H1 (cell line): ENCODE measurements at regions not wholly inside any gene's neighbourhood (a gene's known extent, or its start where the extent isn't known, plus 50 kb on each side); places are given as distances from the start of the nearest gene placed in this dataset.

Experiments
- CTCF ChIA-PET: fragments of 300-600 bp; sonication (Branson Sonifier 250); formaldehyde crosslinking; loops from one replicate; lab custom pipeline; 2021; ENCODE audit not compliant: partially characterized antibody; lab: Charles Lee
- POLR2A ChIA-PET: fragments of 300-600 bp; sonication (Branson Sonifier 250); formaldehyde crosslinking; loops from one replicate; lab custom pipeline; 2021; ENCODE audit warnings: inconsistent platforms; ENCODE audit not compliant: partially characterized antibody; lab: Charles Lee
- DNase-seq, 2 experiments: peaks; one replicate each; pipeline versions ENCODE4 v3.0.0 to v3.0.0-alpha.2; 2010 to 2022; ENCODE audit warnings: low spot score in 2 of 2, low read depth in 1 of 2, mixed read lengths in 1 of 2
- FAIRE-seq: peaks from 2 replicates; lab custom pipeline; 2011; peaks lifted over from hg19 to GRCh38; lab: Jason Lieb, UNC
- H2AFZ ChIP-seq: 2 replicates; pipeline ENCODE4 v1.8.1; 2012; ENCODE audit warnings: low read length, inconsistent platforms
- H2AK5ac ChIP-seq: 2 replicates; pipeline ENCODE4 v1.6.1; 2013; ENCODE audit warnings: low read depth, low read length
- H2BK120ac ChIP-seq: replicated peaks from 2 replicates; pipeline ENCODE3; 2013; ENCODE audit warnings: low read depth, low read length, inconsistent platforms
- H2BK12ac ChIP-seq: 2 replicates; pipeline ENCODE4 v1.6.1; 2013; ENCODE audit warnings: low read depth, low read length
- H2BK15ac ChIP-seq: 2 replicates; pipeline ENCODE4 v1.6.1; 2013; ENCODE audit warnings: low read length
- H2BK20ac ChIP-seq: 2 replicates; pipeline ENCODE4 v1.6.1; 2013; ENCODE audit warnings: low read length
- H2BK5ac ChIP-seq: 2 replicates; pipeline ENCODE4 v1.6.1; 2013; ENCODE audit warnings: low read depth, low read length
- H3K14ac ChIP-seq: 2 replicates; pipeline ENCODE4 v1.6.1; 2013; ENCODE audit warnings: inconsistent platforms; ENCODE audit not compliant: insufficient read length
- H3K18ac ChIP-seq: 2 replicates; pipeline ENCODE4 v1.6.1; 2013; ENCODE audit warnings: low read length; ENCODE audit errors: extremely low read depth
- H3K23ac ChIP-seq: 2 replicates; pipeline ENCODE4 v1.6.1; 2013; ENCODE audit warnings: inconsistent platforms; ENCODE audit not compliant: insufficient read length
- H3K23me2 ChIP-seq: 2 replicates; pipeline ENCODE4 v1.6.1; 2013; ENCODE audit warnings: low read depth, low read length
- H3K27ac ChIP-seq: 2 replicates; pipeline ENCODE4 v1.6.1; 2011; ENCODE audit warnings: low read depth, low read length, inconsistent platforms
- H3K27me3 ChIP-seq, 4 experiments: replicated peaks in 1 of 4; 1 replicate in 1 of 4; 2 replicates in 3 of 4; pipeline versions ENCODE4 v1.6.1 to v1.8.1; 2011 to 2013; ENCODE audit warnings: low read length in 3 of 4, mild to moderate bottlenecking in 3 of 4, inconsistent platforms in 2 of 4, mixed read lengths in 2 of 4, moderate library complexity in 1 of 4; ENCODE audit not compliant: control insufficient read depth in 3 of 4, insufficient read depth in 3 of 4; ENCODE audit errors: extremely low read depth in 1 of 4
- H3K36me3 ChIP-seq, 4 experiments: 2 replicates each; pipeline versions ENCODE4 v1.6.1 to v1.8.1; 2011 to 2013; ENCODE audit warnings: mild to moderate bottlenecking in 4 of 4, low read length in 3 of 4, moderate library complexity in 2 of 4, control low read depth in 1 of 4, inconsistent platforms in 1 of 4; ENCODE audit not compliant: insufficient read depth in 4 of 4, control insufficient read depth in 2 of 4
- H3K4ac ChIP-seq: replicated peaks from 2 replicates; pipeline ENCODE3; 2013; ENCODE audit warnings: low read length, low read depth, mixed read lengths, inconsistent platforms; ENCODE audit not compliant: insufficient read length
- H3K4me1 ChIP-seq, 4 experiments: replicated peaks in 1 of 4; 1 replicate in 1 of 4; 2 replicates in 3 of 4; pipeline versions ENCODE4 v1.6.1 to v1.8.1; 2011 to 2013; ENCODE audit warnings: low read length in 3 of 4, inconsistent platforms in 2 of 4, mixed read lengths in 1 of 4; ENCODE audit not compliant: insufficient read depth in 4 of 4, control insufficient read depth in 3 of 4
- H3K4me2 ChIP-seq, 2 experiments: 2 replicates each; pipeline versions ENCODE4 v1.6.1 to v1.8.1; 2011 to 2013; ENCODE audit warnings: low read depth in 2 of 2, low read length in 2 of 2, control low read depth in 1 of 2, inconsistent platforms in 1 of 2, mild to moderate bottlenecking in 1 of 2; ENCODE audit not compliant: insufficient read depth in 1 of 2
- H3K4me3 ChIP-seq, 4 experiments: fragments of 200-600, 300-600 bp in 1 of 4; sonication (generic), shearing (Covaris generic), sonication (Bioruptor Twin) in 1 of 4; 2 replicates each; pipeline versions ENCODE4 v1.5.1 to v1.8.1; 2011 to 2016; ENCODE audit warnings: low read length in 4 of 4, low read depth in 3 of 4, control low read depth in 2 of 4, inconsistent platforms in 2 of 4, mild to moderate bottlenecking in 2 of 4, mixed read lengths in 1 of 4, moderate library complexity in 1 of 4; ENCODE audit not compliant: insufficient read depth in 2 of 4; ENCODE audit errors: extremely low read depth in 1 of 4
- H3K56ac ChIP-seq: replicated peaks from 2 replicates; pipeline ENCODE3; 2013; ENCODE audit warnings: low read depth, mild to moderate bottlenecking, mixed read lengths, low read length, inconsistent platforms; ENCODE audit not compliant: insufficient read length
- H3K79me1 ChIP-seq: 2 replicates; pipeline ENCODE4 v1.6.1; 2013; ENCODE audit warnings: low read depth, low read length, control low read depth
- H3K79me2 ChIP-seq, 2 experiments: 2 replicates each; pipeline versions ENCODE4 v1.6.1 to v1.8.1; 2012 to 2013; ENCODE audit warnings: low read length in 2 of 2, mild to moderate bottlenecking in 2 of 2, inconsistent platforms in 1 of 2; ENCODE audit not compliant: insufficient read depth in 2 of 2, control insufficient read depth in 1 of 2
- H3K9ac ChIP-seq, 4 experiments: replicated peaks in 1 of 4; 1 replicate in 1 of 4; 2 replicates in 3 of 4; pipeline versions ENCODE4 v1.6.1 to v1.8.1; 2011 to 2013; ENCODE audit warnings: low read depth in 3 of 4, low read length in 3 of 4, control low read depth in 2 of 4, mild to moderate bottlenecking in 2 of 4, moderate library complexity in 2 of 4, inconsistent platforms in 1 of 4; ENCODE audit errors: extremely low read depth in 1 of 4
- H3K9me3 ChIP-seq, 2 experiments: 2 replicates each; pipeline versions ENCODE4 v1.6.1 to v1.8.1; 2012 to 2013; ENCODE audit warnings: mild to moderate bottlenecking in 2 of 2, moderate library complexity in 2 of 2, control low read depth in 1 of 2, inconsistent platforms in 1 of 2, low read depth in 1 of 2, low read length in 1 of 2, mixed read lengths in 1 of 2; ENCODE audit not compliant: insufficient read depth in 2 of 2
- H4K20me1 ChIP-seq, 2 experiments: replicated peaks in 1 of 2; 2 replicates each; pipeline versions ENCODE3 to v1.8.1; 2011 to 2013; ENCODE audit warnings: inconsistent platforms in 2 of 2, low read length in 2 of 2, mild to moderate bottlenecking in 1 of 2; ENCODE audit not compliant: insufficient read depth in 2 of 2, control insufficient read depth in 1 of 2
- H4K5ac ChIP-seq: 2 replicates; pipeline ENCODE4 v1.6.1; 2013; ENCODE audit warnings: low read length, low read depth, mixed read lengths, inconsistent platforms; ENCODE audit not compliant: insufficient read length
- H4K8ac ChIP-seq: 2 replicates; pipeline ENCODE4 v1.8.0; 2013; ENCODE audit warnings: mild to moderate bottlenecking, moderate library complexity, low read length, inconsistent platforms; ENCODE audit not compliant: insufficient read depth; ENCODE audit errors: extremely low read depth
- H4K91ac ChIP-seq: replicated peaks from 2 replicates; pipeline ENCODE3; 2013; ENCODE audit warnings: low read length, mixed read lengths, inconsistent platforms; ENCODE audit not compliant: insufficient read length
- ASH2L ChIP-seq: fragments of 200-600, 300-600 bp; sonication (generic); IDR thresholded peaks from one replicate; pipeline ENCODE4 v1.7.1; 2017; ENCODE audit warnings: low read length
- ATF3 ChIP-seq: IDR thresholded peaks from 2 replicates; pipeline ENCODE4 v1.6.1; 2011; ENCODE audit warnings: low read depth, mild to moderate bottlenecking, low read length; ENCODE audit not compliant: insufficient read depth
- EGR1 ChIP-seq: IDR thresholded peaks from 2 replicates; pipeline ENCODE4 v1.6.1; 2011; ENCODE audit warnings: low read depth, low read length, borderline replicate concordance
- GTF2F1 ChIP-seq: IDR thresholded peaks from 2 replicates; pipeline ENCODE4 v1.6.1; 2012; ENCODE audit warnings: low read depth, low read length, improper control_type of control experiment, borderline replicate concordance
- KDM1A ChIP-seq: fragments of 200-600, 300-600 bp; sonication (generic); IDR thresholded peaks from 2 replicates; pipeline ENCODE4 v1.7.1; 2016; ENCODE audit warnings: mild to moderate bottlenecking, low read length, borderline replicate concordance
- NANOG ChIP-seq: IDR thresholded peaks from 2 replicates; pipeline ENCODE4 v1.6.1; 2011; ENCODE audit warnings: low read length, low read depth, mild to moderate bottlenecking, inconsistent platforms; ENCODE audit not compliant: insufficient read depth, poor library complexity, severe bottlenecking
- POLR2A ChIP-seq, 2 experiments: IDR thresholded peaks; 1 replicate in 1 of 2; 2 replicates in 1 of 2; pipeline ENCODE4 v1.6.1; 2011; ENCODE audit warnings: low read depth in 2 of 2, low read length in 2 of 2, mild to moderate bottlenecking in 2 of 2; ENCODE audit errors: control extremely low read depth in 1 of 2
- RBBP5 ChIP-seq: IDR thresholded peaks from 2 replicates; pipeline ENCODE4 v1.7.1; 2012; ENCODE audit warnings: low read depth, mild to moderate bottlenecking, inconsistent platforms, low read length, moderate library complexity, borderline replicate concordance
- SIX5 ChIP-seq: IDR thresholded peaks from 2 replicates; pipeline ENCODE4 v1.6.1; 2011; ENCODE audit warnings: mild to moderate bottlenecking, low read depth, low read length
- SRF ChIP-seq: IDR thresholded peaks from 2 replicates; pipeline ENCODE4 v1.6.1; 2011; ENCODE audit warnings: mild to moderate bottlenecking, low read depth, low read length, moderate library complexity
- TBP ChIP-seq: IDR thresholded peaks from 2 replicates; pipeline ENCODE4 v1.6.1; 2011; ENCODE audit warnings: low read depth, low read length, improper control_type of control experiment
- TCF12 ChIP-seq: IDR thresholded peaks from 2 replicates; pipeline ENCODE4 v1.6.1; 2011; ENCODE audit warnings: low read depth, mild to moderate bottlenecking, low read length
- ZNF274 ChIP-seq: IDR thresholded peaks from 2 replicates; pipeline ENCODE4 v1.7.0; 2012; ENCODE audit warnings: low read length, borderline replicate concordance; ENCODE audit errors: extremely low read depth
- WGBS, 2 experiments: shearing (Covaris generic) in 1 of 2; methylation state at CpG; one replicate each; pipeline versions ENCODE4 v1.1.6 to v1.1.7; 2013 to 2015; ENCODE audit warnings: low lambda C conversion rate in 2 of 2, mixed read lengths in 2 of 2, inconsistent platforms in 1 of 2, low coverage in 1 of 2, missing lambda C conversion rate in 1 of 2; ENCODE audit not compliant: insufficient replicate concordance in 2 of 2, insufficient coverage in 1 of 2, insufficient read length in 1 of 2; ENCODE audit errors: extremely low coverage in 1 of 2, missing lambda C conversion rate in 1 of 2; 5-methylcytosine and 5-hydroxymethylcytosine counted together
- TF ChIP-seq, protein P1 (sequence below): IDR thresholded peaks from 2 replicates; pipeline ENCODE4 v1.6.1; 2012; ENCODE audit warnings: inconsistent platforms

- Histone ChIP-seq H2BK20ac (no peak overlapping the region), H2BK15ac (no peak overlapping the region), H3K4me1 (no peaks in the 10 kb centered on the region), H3K23ac (no peak overlapping the region), H2AK5ac (no peak overlapping the region), H3K36me3 (no peaks in the 10 kb centered on the region), H3K9me3 (peaks cover 8 to 10% of the 10 kb centered on the region in 2 experiments; a peak in 3 of 4 replicates), H3K79me1 (no peaks in the 10 kb centered on the region), H2BK12ac (no peak overlapping the region), H3K4ac (no peak overlapping the region), H3K4me2 (no peak overlapping the region), H3K14ac (no peak overlapping the region), H3K27me3 (no peaks in the 10 kb centered on the region), H2AFZ (no peak overlapping the region), H4K5ac (no peak overlapping the region), H3K56ac (no peak overlapping the region), H3K79me2 (no peaks in the 10 kb centered on the region), H3K27ac (no peak overlapping the region), H3K23me2 (no peaks in the 10 kb centered on the region), H3K9ac (no peak overlapping the region), H4K20me1 (no peaks in the 10 kb centered on the region), H4K8ac (no peak overlapping the region), H3K4me3 (no peak overlapping the region), H4K91ac (no peak overlapping the region), H2BK5ac (no peak overlapping the region), H3K18ac (no peak overlapping the region), H2BK120ac (no peak overlapping the region)
- FAIRE-seq = no peak
- no peak for DNase-seq
- WGBS, 2 experiments = 93% methylated on average over 7 of the region's 7 CpGs; no CpG with 5 or more reads in 1 of the 2 experiments
- no peak for TF ChIP-seq NANOG
- TF ChIP-seq TCF12 = no peak
- no peak for TF ChIP-seq ATF3
- TF ChIP-seq POLR2A (IDR thresholded peaks at IDR 0.05; ENCODE audit: control extremely low read depth in 1 of 2, low read depth in 2 of 2, low read length in 2 of 2) = no peak
- TF ChIP-seq, protein P1, sequence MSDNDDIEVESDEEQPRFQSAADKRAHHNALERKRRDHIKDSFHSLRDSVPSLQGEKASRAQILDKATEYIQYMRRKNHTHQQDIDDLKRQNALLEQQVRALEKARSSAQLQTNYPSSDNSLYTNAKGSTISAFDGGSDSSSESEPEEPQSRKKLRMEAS = no peak
- TF ChIP-seq ASH2L = no peak
- no peak for TF ChIP-seq SIX5
- TF ChIP-seq GTF2F1 = no peak
- no peak for TF ChIP-seq TBP
- no peak for TF ChIP-seq SRF
- no peak for TF ChIP-seq KDM1A
- TF ChIP-seq ZNF274 = no peak
- TF ChIP-seq RBBP5 = no peak
- no peak for TF ChIP-seq EGR1
- ChIA-PET CTCF (interaction anchor here (0.6 kb wide), 1 partner anchor 201 kb away, joined by 3 read pairs; no protein-coding TSS in a partner anchor), POLR2A (no interaction called here)
Observed at GRCh38 chr17:10907370-10907769, 69.5 kb upstream of the PIRT start.
